ENCODE measurements at regions not wholly inside any gene's neighbourhood (a gene's known extent, or its start where the extent isn't known, plus 50 kb on each side); places are given as distances from the start of the nearest gene placed in this dataset.
A peak's percentile ranks its signal among the peaks of the same experiment; 100 is the strongest.

DNA sequence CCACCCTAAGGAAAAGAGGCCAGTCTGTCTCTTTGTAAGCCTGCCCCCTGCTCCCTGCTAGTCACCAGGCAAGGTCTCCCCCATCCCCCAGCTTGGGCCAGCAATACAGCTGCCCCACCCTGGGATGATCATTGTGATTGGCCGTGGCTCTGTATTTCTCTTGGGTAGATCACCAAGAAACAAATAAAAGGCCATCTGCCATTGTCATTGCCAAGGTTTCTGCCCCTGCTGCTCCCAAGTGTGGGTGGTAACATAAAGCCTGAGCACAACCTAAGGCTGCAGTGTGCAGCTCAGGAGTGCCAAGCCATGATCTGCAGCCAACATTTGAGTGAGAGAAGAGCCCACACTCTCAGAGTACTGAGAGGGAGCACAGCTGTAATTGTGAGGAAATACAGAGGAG is 241.0 kb upstream of the POF1B start (continued):
- TF ChIP-seq, protein P1, sequence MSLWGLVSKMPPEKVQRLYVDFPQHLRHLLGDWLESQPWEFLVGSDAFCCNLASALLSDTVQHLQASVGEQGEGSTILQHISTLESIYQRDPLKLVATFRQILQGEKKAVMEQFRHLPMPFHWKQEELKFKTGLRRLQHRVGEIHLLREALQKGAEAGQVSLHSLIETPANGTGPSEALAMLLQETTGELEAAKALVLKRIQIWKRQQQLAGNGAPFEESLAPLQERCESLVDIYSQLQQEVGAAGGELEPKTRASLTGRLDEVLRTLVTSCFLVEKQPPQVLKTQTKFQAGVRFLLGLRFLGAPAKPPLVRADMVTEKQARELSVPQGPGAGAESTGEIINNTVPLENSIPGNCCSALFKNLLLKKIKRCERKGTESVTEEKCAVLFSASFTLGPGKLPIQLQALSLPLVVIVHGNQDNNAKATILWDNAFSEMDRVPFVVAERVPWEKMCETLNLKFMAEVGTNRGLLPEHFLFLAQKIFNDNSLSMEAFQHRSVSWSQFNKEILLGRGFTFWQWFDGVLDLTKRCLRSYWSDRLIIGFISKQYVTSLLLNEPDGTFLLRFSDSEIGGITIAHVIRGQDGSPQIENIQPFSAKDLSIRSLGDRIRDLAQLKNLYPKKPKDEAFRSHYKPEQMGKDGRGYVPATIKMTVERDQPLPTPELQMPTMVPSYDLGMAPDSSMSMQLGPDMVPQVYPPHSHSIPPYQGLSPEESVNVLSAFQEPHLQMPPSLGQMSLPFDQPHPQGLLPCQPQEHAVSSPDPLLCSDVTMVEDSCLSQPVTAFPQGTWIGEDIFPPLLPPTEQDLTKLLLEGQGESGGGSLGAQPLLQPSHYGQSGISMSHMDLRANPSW (CRISPR knock-in tag; conservative IDR thresholded peaks at IDR 0.05; ENCODE audit: low read depth): no peak
- TF ChIP-seq TP53 (CRISPR knock-in tag; IDR thresholded peaks at IDR 0.05) (no peak), ELF4 (CRISPR knock-in tag; IDR thresholded peaks at IDR 0.05; ENCODE audit: low read depth) (no peak), ZNF416 (CRISPR knock-in tag; IDR thresholded peaks at IDR 0.05) (no peak), NR2C2 (CRISPR knock-in tag; IDR thresholded peaks at IDR 0.05) (no peak)
- TF ChIP-seq, protein P2, sequence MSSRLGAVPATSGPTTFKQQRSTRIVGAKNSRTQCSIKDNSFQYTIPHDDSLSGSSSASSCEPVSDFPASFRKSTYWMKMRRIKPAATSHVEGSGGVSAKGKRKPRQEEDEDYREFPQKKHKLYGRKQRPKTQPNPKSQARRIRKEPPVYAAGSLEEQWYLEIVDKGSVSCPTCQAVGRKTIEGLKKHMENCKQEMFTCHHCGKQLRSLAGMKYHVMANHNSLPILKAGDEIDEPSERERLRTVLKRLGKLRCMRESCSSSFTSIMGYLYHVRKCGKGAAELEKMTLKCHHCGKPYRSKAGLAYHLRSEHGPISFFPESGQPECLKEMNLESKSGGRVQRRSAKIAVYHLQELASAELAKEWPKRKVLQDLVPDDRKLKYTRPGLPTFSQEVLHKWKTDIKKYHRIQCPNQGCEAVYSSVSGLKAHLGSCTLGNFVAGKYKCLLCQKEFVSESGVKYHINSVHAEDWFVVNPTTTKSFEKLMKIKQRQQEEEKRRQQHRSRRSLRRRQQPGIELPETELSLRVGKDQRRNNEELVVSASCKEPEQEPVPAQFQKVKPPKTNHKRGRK (CRISPR knock-in tag; IDR thresholded peaks at IDR 0.05; ENCODE audit: borderline replicate concordance): no peak

DNA sequence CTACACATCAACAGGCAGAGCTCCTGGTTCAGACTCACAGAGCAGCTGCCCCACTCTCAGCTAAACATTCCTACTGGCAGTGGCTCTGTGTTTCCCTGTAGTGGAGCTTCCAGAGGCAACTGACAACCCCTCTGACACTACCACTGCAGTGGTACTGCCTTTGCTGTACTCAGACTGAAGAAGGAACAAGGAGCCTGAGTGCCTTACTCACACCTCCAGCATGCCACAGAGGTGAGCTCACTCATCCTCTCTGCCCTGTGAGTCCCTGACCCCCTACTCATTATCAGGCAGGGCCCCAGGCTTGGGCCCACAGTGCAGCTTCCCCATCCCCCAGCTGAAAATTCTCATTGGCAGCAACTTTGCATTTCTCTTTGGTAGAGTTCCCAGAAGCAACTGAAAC is 240.5 kb upstream of the POF1B start:
- ChIA-PET POLR2A (no interaction called here), CTCF (no interaction called here)
- Mint-ChIP-seq H3K36me3 (no peaks in the 10 kb centered on the region), H3K27me3 (ENCODE audit: low read depth) (no peaks in the 10 kb centered on the region), H3K9me3 (peaks cover 17% of the 10 kb centered on the region), H3K27ac (no peak overlapping the region), H3K4me1 (peaks cover 22% of the 10 kb centered on the region), H3K4me3 (no peak overlapping the region)
- DNase-seq (ENCODE audit: low spot score) (no peak), ATAC-seq (peak; percentile 87)
- TF ChIP-seq, protein P3, sequence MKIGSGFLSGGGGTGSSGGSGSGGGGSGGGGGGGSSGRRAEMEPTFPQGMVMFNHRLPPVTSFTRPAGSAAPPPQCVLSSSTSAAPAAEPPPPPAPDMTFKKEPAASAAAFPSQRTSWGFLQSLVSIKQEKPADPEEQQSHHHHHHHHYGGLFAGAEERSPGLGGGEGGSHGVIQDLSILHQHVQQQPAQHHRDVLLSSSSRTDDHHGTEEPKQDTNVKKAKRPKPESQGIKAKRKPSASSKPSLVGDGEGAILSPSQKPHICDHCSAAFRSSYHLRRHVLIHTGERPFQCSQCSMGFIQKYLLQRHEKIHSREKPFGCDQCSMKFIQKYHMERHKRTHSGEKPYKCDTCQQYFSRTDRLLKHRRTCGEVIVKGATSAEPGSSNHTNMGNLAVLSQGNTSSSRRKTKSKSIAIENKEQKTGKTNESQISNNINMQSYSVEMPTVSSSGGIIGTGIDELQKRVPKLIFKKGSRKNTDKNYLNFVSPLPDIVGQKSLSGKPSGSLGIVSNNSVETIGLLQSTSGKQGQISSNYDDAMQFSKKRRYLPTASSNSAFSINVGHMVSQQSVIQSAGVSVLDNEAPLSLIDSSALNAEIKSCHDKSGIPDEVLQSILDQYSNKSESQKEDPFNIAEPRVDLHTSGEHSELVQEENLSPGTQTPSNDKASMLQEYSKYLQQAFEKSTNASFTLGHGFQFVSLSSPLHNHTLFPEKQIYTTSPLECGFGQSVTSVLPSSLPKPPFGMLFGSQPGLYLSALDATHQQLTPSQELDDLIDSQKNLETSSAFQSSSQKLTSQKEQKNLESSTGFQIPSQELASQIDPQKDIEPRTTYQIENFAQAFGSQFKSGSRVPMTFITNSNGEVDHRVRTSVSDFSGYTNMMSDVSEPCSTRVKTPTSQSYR (CRISPR knock-in tag; IDR thresholded peaks at IDR 0.05): no peak
- TF ChIP-seq, protein P4, sequence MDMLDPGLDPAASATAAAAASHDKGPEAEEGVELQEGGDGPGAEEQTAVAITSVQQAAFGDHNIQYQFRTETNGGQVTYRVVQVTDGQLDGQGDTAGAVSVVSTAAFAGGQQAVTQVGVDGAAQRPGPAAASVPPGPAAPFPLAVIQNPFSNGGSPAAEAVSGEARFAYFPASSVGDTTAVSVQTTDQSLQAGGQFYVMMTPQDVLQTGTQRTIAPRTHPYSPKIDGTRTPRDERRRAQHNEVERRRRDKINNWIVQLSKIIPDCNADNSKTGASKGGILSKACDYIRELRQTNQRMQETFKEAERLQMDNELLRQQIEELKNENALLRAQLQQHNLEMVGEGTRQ (CRISPR knock-in tag; IDR thresholded peaks at IDR 0.05): no peak
- TF ChIP-seq, protein P5, sequence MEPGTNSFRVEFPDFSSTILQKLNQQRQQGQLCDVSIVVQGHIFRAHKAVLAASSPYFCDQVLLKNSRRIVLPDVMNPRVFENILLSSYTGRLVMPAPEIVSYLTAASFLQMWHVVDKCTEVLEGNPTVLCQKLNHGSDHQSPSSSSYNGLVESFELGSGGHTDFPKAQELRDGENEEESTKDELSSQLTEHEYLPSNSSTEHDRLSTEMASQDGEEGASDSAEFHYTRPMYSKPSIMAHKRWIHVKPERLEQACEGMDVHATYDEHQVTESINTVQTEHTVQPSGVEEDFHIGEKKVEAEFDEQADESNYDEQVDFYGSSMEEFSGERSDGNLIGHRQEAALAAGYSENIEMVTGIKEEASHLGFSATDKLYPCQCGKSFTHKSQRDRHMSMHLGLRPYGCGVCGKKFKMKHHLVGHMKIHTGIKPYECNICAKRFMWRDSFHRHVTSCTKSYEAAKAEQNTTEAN (CRISPR knock-in tag; IDR thresholded peaks at IDR 0.05): no peak
- TF ChIP-seq, protein P6, sequence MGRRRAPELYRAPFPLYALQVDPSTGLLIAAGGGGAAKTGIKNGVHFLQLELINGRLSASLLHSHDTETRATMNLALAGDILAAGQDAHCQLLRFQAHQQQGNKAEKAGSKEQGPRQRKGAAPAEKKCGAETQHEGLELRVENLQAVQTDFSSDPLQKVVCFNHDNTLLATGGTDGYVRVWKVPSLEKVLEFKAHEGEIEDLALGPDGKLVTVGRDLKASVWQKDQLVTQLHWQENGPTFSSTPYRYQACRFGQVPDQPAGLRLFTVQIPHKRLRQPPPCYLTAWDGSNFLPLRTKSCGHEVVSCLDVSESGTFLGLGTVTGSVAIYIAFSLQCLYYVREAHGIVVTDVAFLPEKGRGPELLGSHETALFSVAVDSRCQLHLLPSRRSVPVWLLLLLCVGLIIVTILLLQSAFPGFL (CRISPR knock-in tag; IDR thresholded peaks at IDR 0.05; ENCODE audit: borderline replicate concordance): no peak
- TF ChIP-seq, protein P7, sequence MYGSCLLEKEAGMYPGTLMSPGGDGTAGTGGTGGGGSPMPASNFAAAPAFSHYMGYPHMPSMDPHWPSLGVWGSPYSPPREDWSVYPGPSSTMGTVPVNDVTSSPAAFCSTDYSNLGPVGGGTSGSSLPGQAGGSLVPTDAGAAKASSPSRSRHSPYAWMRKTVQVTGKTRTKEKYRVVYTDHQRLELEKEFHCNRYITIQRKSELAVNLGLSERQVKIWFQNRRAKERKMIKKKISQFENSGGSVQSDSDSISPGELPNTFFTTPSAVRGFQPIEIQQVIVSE (CRISPR knock-in tag; IDR thresholded peaks at IDR 0.05; ENCODE audit: borderline replicate concordance): no peak
- TF ChIP-seq, protein P8, sequence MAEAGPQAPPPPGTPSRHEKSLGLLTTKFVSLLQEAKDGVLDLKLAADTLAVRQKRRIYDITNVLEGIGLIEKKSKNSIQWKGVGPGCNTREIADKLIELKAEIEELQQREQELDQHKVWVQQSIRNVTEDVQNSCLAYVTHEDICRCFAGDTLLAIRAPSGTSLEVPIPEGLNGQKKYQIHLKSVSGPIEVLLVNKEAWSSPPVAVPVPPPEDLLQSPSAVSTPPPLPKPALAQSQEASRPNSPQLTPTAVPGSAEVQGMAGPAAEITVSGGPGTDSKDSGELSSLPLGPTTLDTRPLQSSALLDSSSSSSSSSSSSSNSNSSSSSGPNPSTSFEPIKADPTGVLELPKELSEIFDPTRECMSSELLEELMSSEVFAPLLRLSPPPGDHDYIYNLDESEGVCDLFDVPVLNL (CRISPR knock-in tag; IDR thresholded peaks at IDR 0.05; ENCODE audit: borderline replicate concordance, low read depth): no peak
- no peak for TF ChIP-seq NFYB (CRISPR knock-in tag; conservative IDR thresholded peaks at IDR 0.05; ENCODE audit: low read depth)
- TF ChIP-seq, protein P9, sequence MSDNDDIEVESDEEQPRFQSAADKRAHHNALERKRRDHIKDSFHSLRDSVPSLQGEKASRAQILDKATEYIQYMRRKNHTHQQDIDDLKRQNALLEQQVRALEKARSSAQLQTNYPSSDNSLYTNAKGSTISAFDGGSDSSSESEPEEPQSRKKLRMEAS (CRISPR knock-in tag; IDR thresholded peaks at IDR 0.05): no peak
- no peak for TF ChIP-seq CBFB (CRISPR knock-in tag; IDR thresholded peaks at IDR 0.05; ENCODE audit: low read depth)
- TF ChIP-seq TCF7 (CRISPR knock-in tag; IDR thresholded peaks at IDR 0.05; ENCODE audit: low read depth): no peak
- TF ChIP-seq, protein P10, sequence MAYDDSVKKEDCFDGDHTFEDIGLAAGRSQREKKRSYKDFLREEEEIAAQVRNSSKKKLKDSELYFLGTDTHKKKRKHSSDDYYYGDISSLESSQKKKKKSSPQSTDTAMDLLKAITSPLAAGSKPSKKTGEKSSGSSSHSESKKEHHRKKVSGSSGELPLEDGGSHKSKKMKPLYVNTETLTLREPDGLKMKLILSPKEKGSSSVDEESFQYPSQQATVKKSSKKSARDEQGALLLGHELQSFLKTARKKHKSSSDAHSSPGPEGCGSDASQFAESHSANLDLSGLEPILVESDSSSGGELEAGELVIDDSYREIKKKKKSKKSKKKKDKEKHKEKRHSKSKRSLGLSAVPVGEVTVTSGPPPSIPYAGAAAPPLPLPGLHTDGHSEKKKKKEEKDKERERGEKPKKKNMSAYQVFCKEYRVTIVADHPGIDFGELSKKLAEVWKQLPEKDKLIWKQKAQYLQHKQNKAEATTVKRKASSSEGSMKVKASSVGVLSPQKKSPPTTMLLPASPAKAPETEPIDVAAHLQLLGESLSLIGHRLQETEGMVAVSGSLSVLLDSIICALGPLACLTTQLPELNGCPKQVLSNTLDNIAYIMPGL (CRISPR knock-in tag; IDR thresholded peaks at IDR 0.05): no peak
- TF ChIP-seq FOXK1 (CRISPR knock-in tag; IDR thresholded peaks at IDR 0.05): no peak
- no peak for TF ChIP-seq SP1 (CRISPR knock-in tag; conservative IDR thresholded peaks at IDR 0.05)
- TF ChIP-seq ZNF671 (CRISPR knock-in tag; IDR thresholded peaks at IDR 0.05): no peak
- no peak for TF ChIP-seq JAZF1 (CRISPR knock-in tag; IDR thresholded peaks at IDR 0.05)

Data from WTC11 (cell line).